ENCODE measurements at regions not wholly inside any gene's neighbourhood (a gene's known extent, or its start where the extent isn't known, plus 50 kb on each side); places are given as distances from the start of the nearest gene placed in this dataset.

DNA sequence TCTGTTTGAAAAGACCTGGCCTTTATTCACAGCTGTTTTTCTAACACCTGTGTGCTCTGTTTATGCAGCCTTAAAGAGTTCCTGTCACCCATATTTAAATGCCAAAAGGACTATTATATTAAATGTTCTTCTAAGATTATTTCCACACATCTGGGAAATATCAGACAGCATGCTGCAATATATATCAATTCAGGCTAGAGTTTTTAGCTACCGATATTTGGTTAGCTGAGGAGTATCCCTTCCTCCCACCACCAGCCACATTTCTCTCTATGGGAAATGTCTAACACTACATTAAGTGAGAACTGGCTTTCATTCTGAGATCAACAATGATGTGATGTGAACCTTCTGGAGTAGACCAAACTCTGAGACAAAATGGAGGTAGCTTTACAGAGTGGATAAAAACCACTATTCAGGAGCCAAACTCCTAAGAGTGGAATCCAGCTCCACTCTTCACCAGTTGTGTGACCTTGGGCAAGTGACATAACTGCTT, 509.2 kb downstream of the ZNF608 start:
- Histone ChIP-seq H2AFZ (ENCODE audit: insufficient read depth, low read depth, low read length, poor library complexity, severe bottlenecking) (no peak overlapping the region), H3K27ac (ENCODE audit: low read length in 2 of 2) (no peak overlapping the region), H4K20me1 (ENCODE audit: control insufficient read depth, insufficient read depth, low read length, poor library complexity, severe bottlenecking) (no peaks in the 10 kb centered on the region), H3K4me2 (replicated peaks; ENCODE audit: low read depth, low read length, poor library complexity, severe bottlenecking) (no peak overlapping the region), H3K27me3 (replicated peaks in 1 of 4; ENCODE audit: control extremely low read depth in 1 of 4, control insufficient read depth in 3 of 4, insufficient read depth in 4 of 4, low read length in 3 of 4) (no peaks in the 10 kb centered on the region), H3K9me3 (ENCODE audit: control extremely low read depth in 1 of 3, control insufficient read depth in 2 of 3, insufficient read depth in 1 of 3, low read length in 2 of 3) (no peaks in the 10 kb centered on the region), H3K79me2 (ENCODE audit: control insufficient read depth, insufficient read depth, low read length) (no peaks in the 10 kb centered on the region), H3K36me3 (replicated peaks in 1 of 2; ENCODE audit: control extremely low read depth in 1 of 2, control insufficient read depth in 1 of 2, extremely low read depth in 1 of 2, insufficient read depth in 2 of 2, low read length in 1 of 2) (no peaks in the 10 kb centered on the region), H3K4me1 (ENCODE audit: control insufficient read depth in 2 of 2, insufficient read depth in 2 of 2, low read length in 2 of 2) (peaks cover 0 to 1% of the 10 kb centered on the region in 2 donors), H3K9ac (ENCODE audit: low read length) (no peak overlapping the region), H3K4me3 (ENCODE audit: control extremely low read depth in 1 of 5, extremely low read depth in 1 of 5, insufficient read depth in 1 of 5, low read depth in 2 of 5, low read length in 4 of 5) (no peak overlapping the region)
- no peak overlapping the region for H3K4me3 Mint-ChIP-seq
- H3K4me1 Mint-ChIP-seq: peaks cover 11% of the 10 kb centered on the region
- POLR2A ChIA-PET: no interaction called here
- CTCF ChIA-PET: no interaction called here
- H3K9me3 Mint-ChIP-seq (ENCODE audit: insufficient read depth): peaks cover 2% of the 10 kb centered on the region
- H3K27ac Mint-ChIP-seq: no peak overlapping the region
- no peaks in the 10 kb centered on the region for H3K27me3 Mint-ChIP-seq
- ATAC-seq (ENCODE audit: low read depth): no peak
- WGBS (ENCODE audit: insufficient coverage): no CpG with 5 or more reads among the region's 1 CpG
- intact Hi-C loops (cut with micrococcal nuclease): no loop called here
- TF ChIP-seq CTCF (IDR thresholded peaks at IDR 0.05) (no peak), EZH2 (IDR thresholded peaks at IDR 0.05; ENCODE audit: borderline replicate concordance, insufficient read depth, low read depth, low read length, poor library complexity, severe bottlenecking) (no peak)
- no peak for DNase-seq

DNA sequence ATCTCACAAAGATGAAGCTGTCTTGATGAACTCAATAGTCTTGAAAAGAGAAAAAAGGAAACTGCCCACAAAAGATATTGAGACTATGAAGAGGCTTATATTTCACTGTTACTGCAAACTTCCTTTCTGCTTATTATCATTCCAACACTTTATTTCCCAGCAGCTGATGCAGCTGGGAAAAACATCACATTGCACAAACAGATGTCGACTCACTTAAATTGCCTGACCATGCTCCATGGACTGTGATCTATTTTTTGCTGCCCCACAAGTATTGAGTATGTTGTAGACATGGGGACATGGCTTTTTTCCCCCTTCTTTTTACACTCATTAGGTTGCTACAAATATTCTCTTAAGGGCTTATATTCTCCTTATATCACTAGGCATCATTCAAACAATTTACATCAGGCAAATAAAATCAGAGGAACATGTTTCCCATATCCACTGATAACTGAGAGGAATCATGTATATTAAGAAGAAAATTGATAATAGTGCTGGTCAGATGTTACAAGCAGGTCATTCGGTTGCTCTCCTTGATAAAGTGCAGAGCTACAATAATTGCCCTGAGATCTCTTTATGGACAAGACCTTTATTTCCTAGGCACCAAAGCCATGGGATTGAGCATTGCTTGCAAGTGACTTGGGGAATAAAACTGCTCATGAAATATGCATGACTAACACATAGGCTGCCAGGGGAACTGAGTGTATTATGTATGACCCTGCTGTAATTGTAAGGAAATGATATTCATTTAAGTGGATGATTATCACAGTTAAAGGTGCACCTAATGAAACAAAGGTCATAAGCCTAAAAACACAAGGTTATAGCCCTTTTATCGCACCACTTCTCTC, 509.9 kb downstream of the ZNF608 start:
- Mint-ChIP-seq H3K9me3 (ENCODE audit: insufficient read depth) (peaks cover 2% of the 10 kb centered on the region), H3K4me1 (peaks cover 18% of the 10 kb centered on the region), H3K4me3 (no peak overlapping the region), H3K27ac (no peak overlapping the region), H3K27me3 (no peaks in the 10 kb centered on the region)
- no peaks in the 10 kb centered on the region for H3K9me3 ChIP-seq (ENCODE audit: control extremely low read depth in 1 of 3, control insufficient read depth in 2 of 3, insufficient read depth in 1 of 3, low read length in 2 of 3)
- H3K27ac ChIP-seq (ENCODE audit: low read length in 2 of 2): no peak overlapping the region
- no peaks in the 10 kb centered on the region for H3K27me3 ChIP-seq (replicated peaks in 1 of 4; ENCODE audit: control extremely low read depth in 1 of 4, control insufficient read depth in 3 of 4, insufficient read depth in 4 of 4, low read length in 3 of 4)
- H3K4me2 ChIP-seq (replicated peaks; ENCODE audit: low read depth, low read length, poor library complexity, severe bottlenecking): no peak overlapping the region
- H3K4me3 ChIP-seq (ENCODE audit: control extremely low read depth in 1 of 5, extremely low read depth in 1 of 5, insufficient read depth in 1 of 5, low read depth in 2 of 5, low read length in 4 of 5): no peak overlapping the region
- ChIA-PET POLR2A (no interaction called here), CTCF (no interaction called here)
- no peak overlapping the region for H2AFZ ChIP-seq (ENCODE audit: insufficient read depth, low read depth, low read length, poor library complexity, severe bottlenecking)
- intact Hi-C loops (cut with micrococcal nuclease): no loop called here
- no peaks in the 10 kb centered on the region for H3K36me3 ChIP-seq (replicated peaks in 1 of 2; ENCODE audit: control extremely low read depth in 1 of 2, control insufficient read depth in 1 of 2, extremely low read depth in 1 of 2, insufficient read depth in 2 of 2, low read length in 1 of 2)
- ATAC-seq (ENCODE audit: low read depth): no peak
- peaks cover under 1 to 8% of the 10 kb centered on the region in 2 donors for H3K4me1 ChIP-seq (ENCODE audit: control insufficient read depth in 2 of 2, insufficient read depth in 2 of 2, low read length in 2 of 2)
- H3K9ac ChIP-seq (ENCODE audit: low read length): no peak overlapping the region
- H4K20me1 ChIP-seq (ENCODE audit: control insufficient read depth, insufficient read depth, low read length, poor library complexity, severe bottlenecking): no peaks in the 10 kb centered on the region
- DNase-seq: no peak
- H3K79me2 ChIP-seq (ENCODE audit: control insufficient read depth, insufficient read depth, low read length): no peaks in the 10 kb centered on the region
- no peak for TF ChIP-seq CTCF (IDR thresholded peaks at IDR 0.05)
- WGBS (ENCODE audit: insufficient coverage): 100% methylated on average over 1 of the region's 3 CpGs
